SHP77 treated with DMSO at 0.1 percent for 48 hours (cell line): ENCODE measurements at regions not wholly inside any gene's neighbourhood (a gene's known extent, or its start where the extent isn't known, plus 50 kb on each side); places are given as distances from the start of the nearest gene placed in this dataset.
A peak's percentile ranks its signal among the peaks of the same experiment; 100 is the strongest.
"Not testable (repeated sequence)": the region's sequence is repeated elsewhere in the genome, so short reads cannot be mapped to it uniquely, and the experiment has no call there.

ENCODE experiments used
- DNase-seq: peaks from one replicate; lab custom pipeline; 2025; lab: John Stamatoyannopoulos, UW

DNA sequence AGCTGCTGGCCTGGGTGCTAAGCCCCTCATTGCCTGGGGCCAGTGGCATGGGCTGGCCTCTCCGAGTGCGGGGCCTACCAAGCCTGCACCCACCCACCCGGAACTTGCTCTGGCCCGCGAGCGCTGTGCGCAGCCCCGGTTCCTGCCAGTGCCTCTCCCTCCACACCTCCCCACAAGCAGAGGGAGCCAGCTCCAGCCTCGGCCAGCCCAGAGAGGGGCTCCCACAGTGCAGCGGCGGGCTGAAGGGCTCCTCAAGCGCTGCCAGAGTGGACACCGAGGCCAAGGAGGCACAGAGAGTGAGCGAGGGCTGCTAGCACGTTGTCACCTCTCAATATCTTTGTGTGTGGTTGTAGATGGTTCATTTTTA is 74.8 kb upstream of the ATP1A1 start:
- DNase-seq = not testable (repeated sequence)

DNA sequence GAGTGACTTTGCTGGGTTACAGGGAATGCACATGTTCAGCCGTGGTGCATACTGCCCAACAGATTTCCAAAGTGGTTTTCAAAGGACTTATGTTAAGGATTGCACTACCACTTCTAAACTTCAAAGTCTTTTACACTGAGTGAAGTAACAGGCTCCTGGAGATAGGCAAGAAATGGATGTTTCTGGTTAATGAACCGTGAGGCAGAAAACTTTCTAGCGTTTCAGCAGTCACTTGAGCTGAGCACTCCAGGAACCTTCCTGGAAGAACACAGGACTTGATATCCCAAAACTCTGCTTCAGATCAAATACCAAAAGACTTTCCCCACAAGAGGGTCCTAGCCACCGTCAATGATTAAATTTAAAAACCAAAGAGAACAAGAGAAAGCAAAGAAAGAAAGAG is 74.3 kb upstream of the ATP1A1 start:
- DNase-seq = no peak

DNA sequence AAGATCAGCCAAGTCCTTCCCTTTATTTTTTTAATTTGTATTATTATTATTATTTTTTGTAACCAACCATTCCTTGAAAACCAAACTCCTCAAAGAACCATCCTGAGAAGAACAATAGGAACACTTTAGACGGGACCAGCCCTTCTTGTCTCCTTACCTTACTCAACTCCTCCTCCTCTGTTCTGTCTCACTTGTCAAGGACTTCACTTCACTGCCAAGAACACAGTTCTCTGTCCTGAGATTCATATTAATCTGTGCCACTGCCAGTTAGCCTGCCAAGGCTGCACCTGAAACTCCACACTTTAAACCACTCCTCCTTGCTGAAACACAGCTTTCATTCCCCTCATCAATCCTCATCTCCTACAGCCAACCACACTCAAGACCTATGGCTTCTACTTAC is 73.8 kb upstream of the ATP1A1 start:
- DNase-seq = no peak

DNA sequence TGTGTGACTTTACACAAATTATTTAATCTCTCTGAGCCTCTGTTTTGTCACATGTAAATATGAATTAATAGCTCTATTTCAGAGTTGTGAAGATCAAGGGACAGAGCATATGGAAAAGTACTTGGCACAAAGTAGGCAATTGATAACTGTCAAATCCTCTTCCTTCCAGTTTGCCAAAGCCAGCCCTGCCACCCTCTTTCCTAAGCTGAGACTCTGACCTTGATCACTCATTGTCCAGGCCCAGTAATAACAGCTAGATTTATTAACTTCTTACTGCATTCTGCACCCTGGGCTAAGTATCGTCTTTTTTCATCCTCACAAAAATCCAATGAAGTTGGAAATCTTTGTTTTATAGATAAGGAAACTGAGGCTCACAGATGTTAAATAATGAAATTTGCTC is 70.8 kb upstream of the ATP1A1 start:
- DNase-seq = no peak

DNA sequence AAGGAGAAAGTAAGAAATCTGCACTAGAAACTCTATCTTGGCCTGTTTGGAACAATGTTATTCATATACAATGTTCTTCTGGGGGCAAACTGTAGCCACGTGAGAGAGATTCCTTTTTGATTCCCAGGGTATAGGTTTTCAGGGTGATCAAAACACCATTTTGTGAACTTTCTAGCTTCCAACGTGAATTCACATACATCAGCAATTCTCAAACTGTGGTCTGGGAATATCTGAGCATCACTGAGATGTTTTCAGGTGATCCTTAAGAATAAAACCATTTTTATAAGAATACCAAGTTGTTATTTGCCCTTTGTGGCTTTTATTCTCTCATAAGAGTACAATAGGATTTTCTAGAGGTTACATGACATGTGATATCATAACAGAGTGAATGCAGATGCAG is 66.9 kb upstream of the ATP1A1 start:
- no peak for DNase-seq

DNA sequence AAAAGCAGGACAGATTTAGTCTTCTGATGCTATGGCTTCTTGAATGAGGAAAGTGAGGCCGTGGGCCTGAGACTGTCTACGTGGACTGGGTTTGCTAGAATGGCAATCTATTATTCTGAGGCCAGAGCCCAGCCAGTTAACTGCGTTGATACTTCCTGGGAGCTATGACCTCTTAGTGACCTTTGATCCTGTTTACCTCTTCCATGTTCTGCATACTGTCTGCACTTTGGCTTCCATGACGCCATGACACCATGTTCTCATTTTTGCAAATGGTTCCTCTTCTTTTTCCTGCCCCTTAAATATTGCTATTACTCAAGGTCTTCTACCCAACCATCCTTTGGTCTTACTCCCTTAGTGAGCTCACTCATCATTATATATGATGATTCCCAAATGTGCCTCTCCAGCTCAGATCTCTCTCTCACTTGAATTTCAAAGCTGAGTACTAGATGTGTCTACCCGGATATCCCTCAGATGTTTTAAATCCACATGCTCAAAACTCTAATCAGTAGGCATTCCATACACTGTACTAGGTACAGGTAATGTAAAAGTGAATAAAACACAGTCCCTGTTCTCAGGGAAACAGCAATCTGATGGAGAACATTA is 66.1 kb upstream of the ATP1A1 start:
- no peak for DNase-seq

DNA sequence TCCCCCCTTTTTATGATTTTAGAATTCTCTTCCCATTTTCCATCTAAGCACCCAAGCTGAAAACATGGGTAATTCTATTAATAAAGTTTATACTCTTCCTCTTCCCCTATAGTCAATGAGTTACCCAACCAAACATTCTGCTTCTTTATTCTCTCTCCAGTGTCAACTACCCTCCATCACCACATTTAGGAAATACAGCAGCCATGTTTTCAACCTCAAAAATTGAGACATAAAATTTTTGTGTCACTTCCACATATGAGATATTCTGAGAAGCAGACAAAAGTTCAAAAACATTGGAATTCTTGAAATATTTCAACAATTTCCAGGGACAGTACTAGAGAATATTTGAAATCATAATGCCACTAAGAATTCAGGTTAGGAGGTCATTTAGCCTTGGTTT is 64.8 kb upstream of the ATP1A1 start:
- DNase-seq = no peak

DNA sequence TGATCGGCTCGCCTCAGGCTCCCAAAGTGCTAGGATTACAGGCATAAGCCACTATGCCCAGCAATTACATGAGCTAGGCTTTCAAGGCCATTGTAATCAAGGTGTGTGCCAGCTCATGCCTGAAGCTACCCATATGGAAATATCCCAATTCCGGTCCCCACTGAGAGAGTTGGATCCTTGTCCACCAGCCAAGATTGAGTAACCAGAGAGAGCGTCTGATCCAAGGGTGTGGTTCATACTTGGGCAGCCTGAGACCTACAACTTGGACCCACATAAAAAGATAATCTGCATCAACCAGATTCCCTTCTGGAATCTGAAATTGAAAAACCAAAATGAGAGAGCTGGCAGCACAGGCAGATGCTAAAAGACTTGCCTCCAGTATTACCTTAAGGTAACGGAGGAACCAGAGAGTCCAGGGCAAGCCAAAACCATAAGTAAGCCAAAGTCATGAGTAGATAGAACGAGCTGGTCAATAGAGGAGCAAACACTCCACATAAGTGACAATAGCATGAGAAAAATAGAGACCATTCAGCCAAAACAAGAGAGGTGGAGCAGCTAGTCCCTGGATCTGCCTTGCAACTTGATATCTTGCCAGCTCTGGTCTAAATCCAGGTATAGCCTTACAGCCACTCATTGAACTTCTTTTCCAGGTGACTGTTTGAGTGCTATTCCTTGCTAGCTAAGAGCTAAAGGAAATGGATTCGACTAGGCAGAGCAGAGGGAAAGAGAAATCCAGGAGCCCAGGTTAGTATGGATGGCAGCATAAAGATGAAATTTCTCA is 63.8 kb upstream of the ATP1A1 start:
- no peak for DNase-seq

DNA sequence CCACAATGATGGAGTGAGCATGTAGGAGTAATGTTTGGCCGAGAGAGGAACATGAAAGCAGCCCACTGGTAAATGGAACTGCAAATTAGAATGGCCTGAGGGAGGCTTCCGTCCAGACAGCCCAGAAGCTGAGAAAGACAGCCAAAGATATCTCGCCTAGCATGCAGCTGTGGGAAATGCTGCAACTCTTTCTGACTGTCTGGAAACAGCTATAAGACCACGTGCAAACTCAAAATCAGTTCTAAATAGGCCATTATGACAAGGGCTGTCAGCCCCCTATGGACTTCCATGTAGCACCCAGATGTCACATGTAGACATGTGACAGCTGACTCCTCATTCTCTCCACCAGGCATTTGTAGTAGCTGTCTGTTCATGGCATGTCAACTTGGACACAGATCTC is 62.9 kb upstream of the ATP1A1 start:
- DNase-seq = no peak

DNA sequence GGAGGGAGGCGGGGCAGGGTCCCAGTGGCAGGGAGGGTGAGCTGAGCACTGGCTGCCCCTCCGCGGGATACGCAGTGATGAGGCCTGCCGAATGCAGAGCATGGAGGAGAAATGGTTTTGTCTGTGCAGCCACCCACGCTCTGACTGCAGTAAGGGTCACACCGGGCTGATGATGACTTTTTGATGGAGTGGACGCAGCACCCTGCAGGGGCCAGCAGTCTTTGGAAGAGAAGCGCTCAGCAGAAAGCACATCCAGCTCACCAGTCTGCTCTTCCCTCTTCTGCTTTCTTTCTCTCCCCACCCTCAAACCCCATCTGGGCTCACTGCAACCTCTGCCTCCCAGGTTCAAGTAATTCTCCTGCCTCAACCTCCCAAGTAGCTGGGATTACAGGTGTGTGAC is 61.9 kb upstream of the ATP1A1 start:
- no peak for DNase-seq

DNA sequence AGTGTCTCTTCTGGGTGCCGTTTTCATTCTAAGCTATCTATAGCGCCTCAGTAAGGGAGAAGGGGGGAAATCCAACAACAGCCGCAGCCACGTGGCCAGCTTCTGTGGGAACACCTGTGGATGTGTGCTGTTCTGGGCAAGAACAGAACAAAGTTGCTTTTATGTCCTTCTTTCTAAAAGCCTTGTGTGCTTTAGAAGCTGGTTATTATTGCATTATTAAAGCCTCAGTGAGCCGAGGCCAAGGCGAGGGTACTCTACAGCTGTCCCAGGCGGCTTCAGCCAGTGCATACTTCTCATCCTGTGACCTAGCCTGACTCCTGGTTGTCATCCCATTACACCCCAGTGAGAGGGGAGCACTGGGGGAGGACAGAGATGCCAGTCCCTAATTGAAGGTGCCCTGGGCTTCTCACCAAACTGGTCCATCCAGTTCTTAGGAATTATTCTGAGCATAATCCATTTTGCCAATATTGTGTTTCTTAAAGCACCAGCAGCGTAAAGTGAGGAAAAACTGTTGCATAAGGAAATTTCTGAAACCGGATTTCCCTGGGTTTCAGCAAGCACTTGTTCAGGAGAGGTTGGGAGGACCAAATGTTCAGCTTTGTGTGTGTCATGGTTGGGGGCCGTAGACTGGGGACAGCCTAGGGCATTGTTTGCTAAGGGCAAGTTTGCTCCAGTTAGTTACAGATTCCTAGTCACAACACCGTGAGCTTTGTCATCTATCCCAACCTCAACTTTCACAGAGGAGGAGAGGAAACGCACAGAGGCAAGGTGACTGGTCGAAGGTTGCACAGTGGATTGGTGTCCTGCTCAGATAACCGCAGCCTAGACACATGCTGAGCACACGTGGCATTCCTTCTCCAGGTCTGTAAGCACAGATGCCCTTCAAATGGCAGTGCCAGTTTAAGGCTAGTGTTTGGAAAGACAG is 61.0 kb upstream of the ATP1A1 start:
- no peak for DNase-seq

DNA sequence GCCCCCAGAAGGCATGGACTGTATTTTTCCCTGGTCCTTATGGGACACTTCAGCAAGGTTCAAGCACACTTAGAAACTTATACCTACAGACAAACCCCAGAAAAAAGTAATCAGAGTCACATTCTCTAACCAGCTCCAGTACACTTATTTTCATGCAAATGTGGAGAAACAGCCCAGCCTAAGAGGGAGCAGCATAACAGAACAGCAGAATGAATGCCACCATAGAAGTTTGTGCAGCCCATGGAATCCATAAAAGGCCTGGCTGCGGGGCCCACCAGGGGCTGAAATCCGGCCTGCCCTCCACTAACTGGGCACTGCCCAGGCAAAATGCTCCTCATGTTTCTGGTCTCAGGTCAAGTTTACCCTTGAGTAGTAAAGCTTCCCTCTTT is 60.4 kb upstream of the ATP1A1 start:
- DNase-seq = no peak

DNA sequence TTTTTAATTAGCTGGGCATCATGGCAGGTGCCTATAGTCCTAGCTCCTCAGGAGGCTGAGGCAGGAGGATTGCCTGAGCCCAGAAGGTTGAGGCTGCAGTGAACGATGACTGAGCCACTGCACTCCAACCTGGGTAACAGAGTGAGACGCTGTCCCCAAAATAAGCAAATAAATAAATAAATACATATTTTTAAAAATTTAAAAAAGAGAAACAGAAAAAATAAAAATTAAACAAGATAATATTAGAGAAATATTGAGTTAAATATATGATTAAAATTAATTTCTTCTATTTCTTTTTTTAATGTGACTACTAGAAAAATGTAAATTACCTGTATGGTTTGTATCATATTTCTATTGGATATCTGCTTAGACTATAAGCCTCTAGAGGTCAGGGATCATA is 59.3 kb upstream of the ATP1A1 start:
- DNase-seq = no peak

DNA sequence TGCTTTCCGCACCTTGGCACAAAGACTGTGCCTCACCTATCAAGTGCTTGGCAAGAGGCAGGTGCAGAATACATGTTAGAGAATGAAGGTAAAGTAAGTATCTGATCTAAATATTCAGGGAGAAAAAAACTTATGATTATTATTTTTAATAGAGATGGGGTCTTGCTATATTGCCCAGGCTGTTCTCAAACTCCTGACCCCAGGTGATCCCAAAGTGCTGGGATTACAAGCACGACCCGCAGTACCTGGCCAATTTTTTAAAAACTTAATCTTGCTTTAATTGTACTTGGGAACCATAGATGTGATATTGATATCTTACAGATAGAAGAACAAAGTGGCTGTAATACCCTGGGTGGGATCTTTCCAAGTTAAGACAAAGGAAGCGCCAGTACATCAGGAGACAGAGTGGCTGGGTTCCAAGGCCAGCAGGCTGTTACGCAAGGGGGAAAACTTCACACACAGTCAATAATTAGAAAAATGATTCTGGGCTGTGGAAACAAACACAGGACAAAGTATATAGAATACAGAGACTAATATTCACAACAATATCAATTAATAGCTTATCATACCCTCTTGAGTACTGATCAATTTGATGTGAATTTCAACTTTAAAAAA is 58.6 kb upstream of the ATP1A1 start:
- no peak for DNase-seq

DNA sequence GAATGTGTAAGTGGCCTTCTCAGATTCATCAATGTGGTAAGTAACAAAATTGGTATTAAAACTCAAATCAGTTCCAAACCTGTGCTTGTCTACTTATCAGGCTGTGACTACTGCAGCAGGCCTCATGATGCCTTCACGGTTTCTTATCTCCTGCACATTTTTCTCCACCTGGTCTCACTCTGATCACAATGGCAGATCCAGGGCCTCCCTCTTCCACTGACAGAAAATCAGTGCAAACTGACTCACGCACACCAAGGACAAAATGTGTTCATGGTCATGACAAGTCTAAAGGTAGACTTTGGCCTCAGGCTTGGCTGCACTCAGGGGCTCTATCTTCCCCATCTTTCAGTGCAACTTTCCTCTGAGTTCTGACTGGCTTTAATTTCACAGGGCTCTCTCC is 56.7 kb upstream of the ATP1A1 start:
- DNase-seq = no peak

DNA sequence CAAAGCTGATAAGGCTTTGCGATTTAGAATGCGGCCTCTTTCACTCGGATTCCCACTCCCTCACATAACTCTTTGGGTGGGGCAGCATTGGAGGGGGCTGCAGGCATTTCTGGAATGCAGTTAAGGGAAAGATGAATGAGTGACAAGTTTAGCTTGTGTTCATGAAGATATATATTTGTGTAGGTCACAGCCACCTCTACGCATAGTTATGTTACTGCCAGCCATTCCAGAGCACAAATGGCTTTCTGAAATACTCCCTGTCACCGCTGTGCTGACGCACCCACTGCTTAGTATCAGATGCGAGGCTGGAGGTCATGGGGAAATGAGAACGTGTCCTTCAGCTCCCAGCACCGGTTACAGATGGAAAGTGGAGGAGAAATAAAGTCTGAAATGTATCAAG is 54.1 kb upstream of the ATP1A1 start:
- DNase-seq = no peak

DNA sequence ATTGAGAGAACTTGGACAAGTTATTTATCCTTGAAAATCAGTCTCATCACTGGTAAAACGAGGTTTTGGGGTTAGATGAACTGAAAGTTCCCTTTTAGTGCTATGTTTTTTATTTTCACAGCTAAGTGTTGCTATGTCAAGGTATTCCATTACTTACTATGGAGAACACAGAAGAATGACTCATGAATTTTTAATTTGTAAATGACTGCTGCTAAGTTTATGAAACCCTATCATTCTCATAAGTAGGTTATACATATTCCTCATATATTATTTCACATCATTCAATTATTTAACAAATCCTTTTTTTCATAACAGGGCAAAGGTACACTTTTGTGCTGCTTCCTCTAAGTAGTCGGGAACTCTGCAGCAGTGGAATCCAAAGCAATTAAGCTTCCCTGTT is 52.2 kb upstream of the ATP1A1 start:
- DNase-seq = no peak

DNA sequence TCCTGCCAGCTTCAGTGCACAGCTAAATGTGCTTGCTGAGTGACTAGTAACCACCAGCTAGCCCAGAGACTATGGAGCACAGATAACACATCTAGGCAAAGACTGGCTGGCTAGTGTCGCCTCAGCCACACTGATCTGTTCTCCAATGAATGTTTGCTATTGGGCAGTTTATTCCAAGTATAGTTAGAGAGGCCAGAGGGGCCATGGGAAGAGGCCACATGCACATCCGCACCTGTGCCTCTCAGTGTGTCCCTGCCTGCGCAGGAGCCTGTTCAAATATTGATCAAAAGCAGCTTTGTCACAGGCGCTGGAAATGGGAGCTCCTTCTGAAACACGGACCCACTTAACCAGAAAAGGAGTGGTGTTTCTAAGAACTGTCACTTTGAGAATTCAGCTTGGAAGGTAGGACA is 51.3 kb upstream of the ATP1A1 start:
- peak; percentile 94 for DNase-seq

DNA sequence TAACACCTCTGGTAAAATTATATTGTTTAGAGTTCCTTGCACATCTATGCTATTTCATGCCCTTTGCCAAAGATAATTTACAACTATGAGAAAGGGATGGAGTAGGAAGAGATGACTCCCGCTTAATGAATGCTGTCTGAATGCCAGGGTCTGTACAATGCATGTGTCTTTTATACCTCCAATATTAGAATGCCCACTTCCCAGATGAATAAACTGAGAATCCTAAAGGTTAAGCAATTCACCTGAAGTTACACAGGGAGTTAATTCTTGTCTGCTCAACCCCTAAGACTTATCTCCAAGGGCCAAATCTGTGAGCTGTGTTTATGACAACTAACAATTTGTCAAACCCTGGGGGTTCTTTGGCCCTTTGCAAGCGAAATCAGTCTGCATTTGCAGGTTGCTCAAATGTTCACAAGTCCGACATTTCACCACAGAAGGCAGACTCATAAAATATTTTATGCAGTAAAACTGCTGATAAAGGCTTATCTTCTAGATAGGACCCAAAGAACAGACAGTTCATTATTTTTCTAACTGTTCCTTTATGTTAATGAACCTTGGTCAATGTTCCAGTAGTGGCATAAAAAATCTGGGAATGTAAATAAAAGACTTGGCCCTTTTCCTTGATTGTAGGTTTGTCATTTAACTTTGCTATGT is 50.2 kb upstream of the ATP1A1 start:
- no peak for DNase-seq
